ENCODE measurements at regions not wholly inside any gene's neighbourhood (a gene's known extent, or its start where the extent isn't known, plus 50 kb on each side); places are given as distances from the start of the nearest gene placed in this dataset.

GRCh38 chr3:72190050-72190449, 405.1 kb upstream of the PROK2 start:
- intact Hi-C loops (cut with micrococcal nuclease) = no loop called here
- Histone ChIP-seq H3K9ac (replicated peaks; ENCODE audit: extremely low read depth, insufficient read depth, low read length) (no peak overlapping the region), H3K4me3 (replicated peaks in 1 of 3; ENCODE audit: insufficient read depth in 1 of 3, low read depth in 1 of 3, low read length in 3 of 3) (no peak overlapping the region), H3K79me2 (ENCODE audit: control insufficient read depth, insufficient read depth, low read length) (no peaks in the 10 kb centered on the region), H3K27ac (ENCODE audit: insufficient read depth, low read depth, low read length) (no peak overlapping the region), H3K9me1 (replicated peaks; ENCODE audit: control insufficient read depth, extremely low read depth, insufficient read depth, low read length) (no peaks in the 10 kb centered on the region), H3K36me3 (ENCODE audit: control insufficient read depth in 2 of 2, extremely low read depth in 1 of 2, insufficient read depth in 2 of 2, low read length in 2 of 2) (no peaks in the 10 kb centered on the region), H3K9me3 (replicated peaks; ENCODE audit: control insufficient read depth, insufficient read depth, low read length) (no peaks in the 10 kb centered on the region), H3K27me3 (ENCODE audit: control insufficient read depth in 2 of 2, insufficient read depth in 2 of 2, low read length in 2 of 2) (peaks cover 0 to 3% of the 10 kb centered on the region in 2 experiments), H4K20me1 (replicated peaks; ENCODE audit: control insufficient read depth, extremely low read depth, insufficient read depth, low read length) (no peaks in the 10 kb centered on the region), H2AFZ (ENCODE audit: low read depth, low read length) (no peak overlapping the region), H3K4me1 (ENCODE audit: control insufficient read depth, extremely low read depth, insufficient read depth, low read length) (peaks cover 14% of the 10 kb centered on the region), H3K4me2 (ENCODE audit: insufficient read depth, low read length) (no peak overlapping the region)
- CTCF ChIA-PET = no interaction called here
- TF ChIP-seq POLR2A (IDR thresholded peaks at IDR 0.05; ENCODE audit: low read depth, low read length) (no peak), EZH2 (IDR thresholded peaks at IDR 0.05; ENCODE audit: borderline replicate concordance, low read depth, low read length, severe bottlenecking) (no peak), MYC (IDR thresholded peaks at IDR 0.05; ENCODE audit: low read depth, low read length) (no peak), FOS (IDR thresholded peaks at IDR 0.05; ENCODE audit: borderline replicate concordance, insufficient read depth, low read length) (no peak), POLR2AphosphoS5 (IDR thresholded peaks at IDR 0.05; ENCODE audit: insufficient read depth, low read depth, low read length) (no peak), GATA2 (IDR thresholded peaks at IDR 0.05; ENCODE audit: insufficient read depth, insufficient read length, low read depth, low read length) (no peak), JUN (IDR thresholded peaks at IDR 0.05; ENCODE audit: borderline replicate concordance, insufficient read depth, insufficient read length, low read depth) (no peak)
- TF ChIP-seq, protein P1, sequence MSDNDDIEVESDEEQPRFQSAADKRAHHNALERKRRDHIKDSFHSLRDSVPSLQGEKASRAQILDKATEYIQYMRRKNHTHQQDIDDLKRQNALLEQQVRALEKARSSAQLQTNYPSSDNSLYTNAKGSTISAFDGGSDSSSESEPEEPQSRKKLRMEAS (IDR thresholded peaks at IDR 0.05; ENCODE audit: insufficient read depth, insufficient read length) = no peak
- TF ChIP-seq, protein P2, sequence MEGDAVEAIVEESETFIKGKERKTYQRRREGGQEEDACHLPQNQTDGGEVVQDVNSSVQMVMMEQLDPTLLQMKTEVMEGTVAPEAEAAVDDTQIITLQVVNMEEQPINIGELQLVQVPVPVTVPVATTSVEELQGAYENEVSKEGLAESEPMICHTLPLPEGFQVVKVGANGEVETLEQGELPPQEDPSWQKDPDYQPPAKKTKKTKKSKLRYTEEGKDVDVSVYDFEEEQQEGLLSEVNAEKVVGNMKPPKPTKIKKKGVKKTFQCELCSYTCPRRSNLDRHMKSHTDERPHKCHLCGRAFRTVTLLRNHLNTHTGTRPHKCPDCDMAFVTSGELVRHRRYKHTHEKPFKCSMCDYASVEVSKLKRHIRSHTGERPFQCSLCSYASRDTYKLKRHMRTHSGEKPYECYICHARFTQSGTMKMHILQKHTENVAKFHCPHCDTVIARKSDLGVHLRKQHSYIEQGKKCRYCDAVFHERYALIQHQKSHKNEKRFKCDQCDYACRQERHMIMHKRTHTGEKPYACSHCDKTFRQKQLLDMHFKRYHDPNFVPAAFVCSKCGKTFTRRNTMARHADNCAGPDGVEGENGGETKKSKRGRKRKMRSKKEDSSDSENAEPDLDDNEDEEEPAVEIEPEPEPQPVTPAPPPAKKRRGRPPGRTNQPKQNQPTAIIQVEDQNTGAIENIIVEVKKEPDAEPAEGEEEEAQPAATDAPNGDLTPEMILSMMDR (IDR thresholded peaks at IDR 0.05; ENCODE audit: extremely low read depth in 1 of 2, insufficient read depth in 1 of 2, low read depth in 1 of 2, low read length in 2 of 2) = no peak
- dilution Hi-C loops (cut with MboI; ENCODE audit: extremely low pct_ligation_motif_present, low sequenced_read_pairs) = no loop called here
- POLR2A ChIA-PET = no interaction called here
- no peak for FAIRE-seq
- DNase-seq (ENCODE audit: low read depth, low spot score) = no peak
- BruUV-seq (replicated peaks) = no TSS peak

Measured in endothelial cell of umbilical vein (primary cell).